A549 (cell line): ENCODE measurements at regions not wholly inside any gene's neighbourhood (a gene's known extent, or its start where the extent isn't known, plus 50 kb on each side); places are given as distances from the start of the nearest gene placed in this dataset.

Source experiments
- BCL3 ChIP-seq: fragments of >200 bp; sonication (Bioruptor Twin); formaldehyde crosslinking; IDR thresholded peaks from 3 replicates; pipeline ENCODE4 v1.6.1; 2016
- CEBPB ChIP-seq, 2 experiments: fragments of >200 bp in 1 of 2; sonication (Bioruptor Twin) in 1 of 2; formaldehyde crosslinking in 1 of 2; IDR thresholded peaks; 2 replicates each; pipeline ENCODE4 v1.6.1; 2012 to 2016
- CHD2 ChIP-seq: fragments of 150-350 bp; IDR thresholded peaks from 2 replicates; pipeline ENCODE4 v1.6.1; 2014; ENCODE audit warnings: low read length; ENCODE audit not compliant: partially characterized antibody
- CTCF ChIP-seq: fragments of >200 bp; sonication (Bioruptor Twin); formaldehyde crosslinking; IDR thresholded peaks from 3 replicates; pipeline ENCODE4 v1.5.1; 2016
- ELK1 ChIP-seq: fragments of 150-350 bp; IDR thresholded peaks from 2 replicates; pipeline ENCODE4 v1.6.1; 2014; ENCODE audit warnings: low read depth, mild to moderate bottlenecking, low read length
- KDM1A ChIP-seq: fragments of 200-600 bp; sonication (generic); IDR thresholded peaks from 2 replicates; pipeline ENCODE4 v1.6.1; 2016; ENCODE audit warnings: low read depth, mild to moderate bottlenecking
- KDM5A ChIP-seq: fragments of 200-600 bp; sonication (generic); IDR thresholded peaks from 2 replicates; pipeline ENCODE4 v1.6.1; 2016; ENCODE audit warnings: antibody characterized with exemption, mild to moderate bottlenecking
- MAFK ChIP-seq: fragments of 450-650 bp; IDR thresholded peaks from 2 replicates; pipeline ENCODE4 v1.6.1; 2014; ENCODE audit not compliant: partially characterized antibody
- MAX ChIP-seq: IDR thresholded peaks from 2 replicates; pipeline ENCODE4 v1.6.1; 2012
- NR3C1 ChIP-seq: fragments of >200 bp; sonication (Bioruptor Twin); formaldehyde crosslinking; IDR thresholded peaks from 3 replicates; pipeline ENCODE4 v1.6.1; 2017
- REST ChIP-seq: fragments of 200-600 bp; sonication (generic); IDR thresholded peaks from 2 replicates; pipeline ENCODE4 v1.6.1; 2016; ENCODE audit warnings: antibody characterized with exemption, mild to moderate bottlenecking, moderate library complexity
- RNF2 ChIP-seq: fragments of 200-600 bp; sonication (generic); IDR thresholded peaks from 2 replicates; pipeline ENCODE4 v1.6.1; 2016; ENCODE audit warnings: low read depth, mild to moderate bottlenecking, antibody characterized with exemption, moderate library complexity, borderline replicate concordance

GRCh38 chr3:110180733-110181132 lies 843.4 kb upstream of the DPPA4 start:
- TF ChIP-seq REST (no peak), CTCF (no peak), CHD2 (no peak), ELK1 (no peak), CEBPB (IDR thresholded peaks at IDR 0.05) (no peak), NR3C1 (no peak), RNF2 (no peak), BCL3 (no peak), KDM5A (no peak), MAFK (no peak), KDM1A (no peak), MAX (no peak)
